NCI-H446 treated with DMSO at 0.1 percent for 48 hours (cell line): ENCODE measurements at regions not wholly inside any gene's neighbourhood (a gene's known extent, or its start where the extent isn't known, plus 50 kb on each side); places are given as distances from the start of the nearest gene placed in this dataset.

Experiments
- DNase-seq: peaks from one replicate; lab custom pipeline; 2025; lab: John Stamatoyannopoulos, UW

GRCh38 chr4:13129095-13129494 lies 355.0 kb downstream of the RAB28 start:
- DNase-seq = no peak

DNA sequence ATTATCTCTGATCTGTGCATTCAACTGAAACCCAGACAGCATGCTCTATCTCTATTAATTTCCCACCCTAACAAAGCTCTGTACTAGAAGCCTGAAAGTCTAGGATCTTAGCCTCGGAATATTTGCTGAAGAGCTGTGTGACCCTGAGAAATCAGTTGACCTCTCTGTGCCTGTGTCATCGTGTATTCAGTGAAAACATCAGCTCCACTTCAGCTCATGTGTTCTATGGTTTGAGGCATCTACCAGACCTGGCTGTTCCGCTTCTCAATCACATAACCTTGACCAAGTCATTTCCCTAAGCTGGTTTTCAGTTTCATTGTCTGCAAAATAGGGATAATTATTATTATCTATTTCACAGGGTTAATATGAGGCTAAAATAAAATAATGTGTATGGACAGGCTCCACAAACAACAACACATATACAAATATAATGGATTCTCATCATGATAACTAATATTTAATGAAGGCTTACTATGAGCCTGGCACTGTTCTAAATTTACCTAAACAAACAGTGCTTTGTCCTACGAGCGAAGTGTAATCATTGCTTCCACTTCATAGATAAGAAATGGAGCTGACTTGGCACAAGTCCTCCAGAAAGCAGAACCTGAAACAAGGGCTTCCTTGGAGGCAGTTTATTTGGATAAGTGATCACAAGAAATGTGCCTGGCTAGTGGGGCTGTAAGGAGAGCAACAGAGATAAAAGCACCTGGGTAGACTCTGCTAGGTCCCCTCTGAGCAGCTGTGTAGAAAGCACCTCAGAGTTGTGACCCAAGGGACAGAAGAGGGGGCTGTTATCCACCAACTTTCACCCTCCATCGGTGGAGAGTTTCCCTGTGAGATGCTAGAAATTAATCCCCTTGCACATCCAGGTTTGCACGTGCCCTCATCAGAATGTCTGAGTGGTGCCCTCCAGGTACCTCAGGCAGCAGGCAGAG lies 356.9 kb downstream of the RAB28 start:
- no peak for DNase-seq

GRCh38 chr4:13118633-13119032 lies 365.5 kb downstream of the RAB28 start:
- no peak for DNase-seq

GRCh38 chr4:13117185-13117584 lies 367.0 kb downstream of the RAB28 start:
- DNase-seq = no peak

- DNase-seq = no peak
Observed at GRCh38 chr4:13112030-13112429, 372.1 kb downstream of the RAB28 start.

GRCh38 chr4:13109536-13109935 lies 374.6 kb downstream of the RAB28 start:
- no peak for DNase-seq

- DNase-seq = no peak
Observed at GRCh38 chr4:13108096-13108495, 376.0 kb downstream of the RAB28 start.

DNA sequence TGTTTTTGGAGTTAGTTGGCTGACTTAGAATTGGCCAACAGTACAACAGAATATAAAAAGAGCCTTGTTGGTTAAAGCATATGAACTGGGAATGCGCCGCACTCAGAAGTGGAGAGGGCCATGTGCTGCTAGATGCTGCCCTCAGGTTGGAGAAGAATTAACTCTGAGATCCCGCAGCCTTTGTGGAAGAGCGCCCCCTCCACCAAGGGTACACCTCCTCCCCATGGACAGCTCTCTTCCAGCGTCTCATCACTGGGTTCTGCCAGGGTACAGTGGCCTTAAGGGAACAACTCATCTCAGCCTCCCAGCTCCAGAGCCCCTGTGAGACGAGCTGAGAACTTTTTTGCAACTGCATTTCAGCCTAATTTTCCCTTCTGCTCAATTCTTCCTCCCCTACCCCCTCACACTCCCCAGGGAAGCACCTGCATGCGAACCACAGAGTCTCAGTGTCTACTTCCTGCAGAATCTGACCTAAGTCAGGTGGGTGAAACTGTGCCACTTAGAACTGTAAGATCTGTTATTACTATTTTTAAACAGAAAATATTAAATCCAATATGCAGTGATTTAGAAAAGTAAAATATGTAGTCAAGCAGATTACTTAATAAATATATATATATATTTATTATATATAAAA lies 380.6 kb downstream of the RAB28 start:
- DNase-seq = no peak

GRCh38 chr4:13102092-13102742 lies 381.9 kb downstream of the RAB28 start:
- DNase-seq = peak; percentile 18

DNA sequence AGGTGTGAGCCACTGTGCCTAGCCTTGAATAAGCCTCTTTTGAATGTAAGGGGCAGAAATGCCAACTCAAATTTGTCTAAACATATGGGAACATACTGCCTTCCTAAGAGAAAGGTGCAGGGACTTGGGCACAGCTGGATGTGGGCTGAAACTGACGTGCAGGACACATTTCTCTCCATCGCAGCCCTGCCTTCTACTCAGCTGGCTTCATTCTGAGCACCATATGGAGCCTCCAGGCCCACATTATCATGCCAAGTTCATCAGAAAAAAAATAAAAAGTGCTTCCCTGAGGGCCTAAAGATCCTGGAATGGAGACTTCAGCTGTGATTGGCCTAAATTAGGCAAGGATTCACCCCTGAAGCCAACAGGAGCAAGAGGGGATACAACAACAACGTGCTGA lies 386.2 kb downstream of the RAB28 start:
- peak; percentile 33 for DNase-seq

DNA sequence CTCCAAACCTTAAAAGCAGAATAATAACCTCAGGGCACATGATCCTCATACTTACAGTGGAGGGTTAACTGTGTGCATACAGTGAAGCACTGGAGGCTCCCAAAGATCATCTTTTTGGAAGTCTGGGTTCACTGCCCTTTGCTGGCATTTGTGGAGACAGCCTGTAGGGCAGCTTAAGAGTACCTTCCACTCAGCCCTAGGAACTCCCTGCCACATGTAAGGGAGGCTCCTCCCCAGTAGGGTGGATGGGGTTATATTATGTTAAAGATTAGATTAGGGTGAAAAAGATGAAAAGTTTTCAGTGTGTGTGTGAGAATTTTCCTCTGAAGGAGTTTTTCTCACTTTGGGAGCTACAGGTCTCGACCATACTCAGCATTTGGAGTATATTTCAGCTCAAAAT lies 388.4 kb downstream of the RAB28 start:
- DNase-seq = no peak

DNA sequence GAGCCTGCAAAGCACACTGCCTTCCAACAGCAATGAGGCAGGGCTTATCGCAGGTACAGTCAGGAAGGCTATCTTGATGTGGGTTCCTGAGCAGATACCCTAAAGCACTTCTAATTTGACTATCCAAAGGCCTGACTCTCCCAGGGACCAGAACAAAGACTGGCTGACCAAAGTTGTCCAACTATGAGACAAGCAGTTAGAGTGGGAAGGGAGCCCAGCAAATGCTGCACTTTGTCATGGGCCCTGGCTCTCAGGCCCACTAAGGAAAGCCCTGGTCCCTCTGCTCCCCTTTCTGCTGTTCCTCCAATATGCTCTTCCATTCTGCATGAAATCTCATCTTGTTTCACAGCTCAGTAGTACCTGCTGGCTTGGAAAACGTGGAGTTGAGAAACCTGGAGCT lies 391.0 kb downstream of the RAB28 start:
- no peak for DNase-seq

GRCh38 chr4:13092702-13093101 lies 391.4 kb downstream of the RAB28 start:
- peak; percentile 2 for DNase-seq

- DNase-seq = no peak
Observed at GRCh38 chr4:13089659-13089998, 394.5 kb downstream of the RAB28 start.

DNA sequence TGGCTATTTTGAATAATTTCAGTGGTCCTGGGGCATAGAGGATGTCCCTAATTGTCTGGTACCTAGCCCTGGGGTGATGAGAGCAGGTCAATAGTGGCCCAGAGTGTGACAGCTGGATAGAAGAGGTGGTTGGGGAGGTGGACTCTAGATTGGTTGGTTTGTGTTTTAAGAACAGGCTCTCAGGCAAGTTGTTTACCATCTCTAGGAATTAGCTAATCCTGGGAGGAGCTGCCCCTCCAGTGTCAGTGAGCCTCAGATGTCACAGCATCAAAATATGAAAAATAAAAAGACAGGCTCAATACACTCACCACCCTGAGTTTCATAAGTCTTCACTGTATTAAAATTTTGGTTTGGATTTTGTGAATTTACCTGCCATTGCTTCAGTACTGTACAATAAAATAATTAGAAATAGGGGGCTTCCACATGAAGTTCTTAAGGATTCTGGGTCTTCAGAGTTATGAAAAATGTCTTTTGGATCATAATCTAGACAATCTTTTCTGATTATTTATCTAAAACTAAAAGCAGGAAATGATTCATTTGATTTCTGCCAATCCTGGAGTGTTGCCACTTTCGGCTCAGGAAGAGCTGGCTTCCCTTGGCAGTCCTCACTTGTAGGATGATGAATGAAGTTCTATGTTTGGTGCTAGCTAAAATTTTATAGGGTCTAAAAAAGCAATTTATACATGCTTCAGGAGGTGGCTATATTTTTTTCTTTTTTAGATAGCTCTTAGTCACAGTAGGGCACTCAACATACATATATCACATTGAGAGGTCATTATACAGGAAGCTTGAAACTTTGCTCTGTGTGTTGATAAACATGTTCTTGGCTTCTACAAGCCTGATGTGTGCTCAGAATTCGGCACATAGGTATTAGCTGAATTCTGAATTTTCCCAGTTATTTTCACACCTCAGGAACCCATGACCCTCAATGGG lies 395.1 kb downstream of the RAB28 start:
- DNase-seq = peak; percentile 40

GRCh38 chr4:13087041-13087440 lies 397.1 kb downstream of the RAB28 start:
- DNase-seq = no peak

DNA sequence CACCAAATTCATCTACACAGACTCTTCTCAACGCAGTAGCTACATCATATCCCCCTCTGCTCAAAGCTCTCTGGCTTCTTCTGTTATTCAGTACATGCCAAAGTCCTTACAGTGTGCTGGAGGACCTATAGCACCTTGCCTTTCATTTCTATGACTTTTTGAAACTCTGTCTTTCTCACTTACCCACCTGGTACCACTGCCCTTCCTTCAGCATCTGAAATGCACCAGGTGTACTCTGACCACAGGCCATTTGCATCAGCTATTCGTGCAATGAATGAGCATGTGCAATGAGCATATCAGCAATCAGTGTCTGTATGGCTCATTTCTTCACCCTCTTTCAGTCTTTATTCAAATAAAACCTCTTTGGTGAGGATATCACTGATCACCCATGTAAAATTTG lies 399.9 kb downstream of the RAB28 start:
- DNase-seq = no peak

- no peak for DNase-seq
Observed at GRCh38 chr4:13081830-13082229, 402.3 kb downstream of the RAB28 start.

DNA sequence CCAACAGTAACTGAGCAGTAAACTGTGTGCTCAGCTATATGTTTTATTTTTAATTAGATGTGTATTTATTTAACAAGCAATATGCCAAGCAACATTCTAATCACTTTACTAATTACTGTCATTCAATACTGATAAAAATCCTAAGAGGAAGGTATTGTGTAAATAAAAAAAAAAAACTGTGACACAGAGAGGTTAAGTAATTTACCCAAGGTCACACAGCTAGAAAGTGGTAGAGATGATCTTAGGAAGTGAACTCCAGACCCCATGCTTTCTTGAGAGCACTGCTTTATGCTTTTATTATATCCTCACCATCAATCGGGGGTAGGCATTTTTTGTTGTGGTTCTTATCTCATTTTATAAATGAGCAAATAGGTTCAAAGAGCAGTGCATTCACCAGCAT lies 417.1 kb downstream of the RAB28 start:
- DNase-seq = no peak

DNA sequence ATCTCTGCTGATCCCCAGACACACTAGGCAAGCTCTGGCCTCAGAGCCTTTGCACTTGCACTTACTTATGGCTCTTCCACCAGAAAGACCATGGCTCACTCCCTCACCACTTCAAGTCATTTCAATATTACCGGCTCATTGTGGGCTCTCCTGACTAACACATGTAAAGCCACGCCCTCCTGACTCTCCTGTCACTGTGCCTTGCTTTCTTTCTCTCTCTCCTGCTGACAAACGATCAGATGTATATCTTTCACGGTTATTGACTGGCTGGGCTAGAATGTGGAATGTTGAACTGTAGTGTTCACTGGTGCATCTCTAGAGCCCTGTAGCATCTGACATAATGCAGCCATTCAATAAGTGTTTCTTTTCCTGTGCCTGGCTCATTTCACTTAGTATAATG lies 425.1 kb downstream of the RAB28 start:
- no peak for DNase-seq

DNA sequence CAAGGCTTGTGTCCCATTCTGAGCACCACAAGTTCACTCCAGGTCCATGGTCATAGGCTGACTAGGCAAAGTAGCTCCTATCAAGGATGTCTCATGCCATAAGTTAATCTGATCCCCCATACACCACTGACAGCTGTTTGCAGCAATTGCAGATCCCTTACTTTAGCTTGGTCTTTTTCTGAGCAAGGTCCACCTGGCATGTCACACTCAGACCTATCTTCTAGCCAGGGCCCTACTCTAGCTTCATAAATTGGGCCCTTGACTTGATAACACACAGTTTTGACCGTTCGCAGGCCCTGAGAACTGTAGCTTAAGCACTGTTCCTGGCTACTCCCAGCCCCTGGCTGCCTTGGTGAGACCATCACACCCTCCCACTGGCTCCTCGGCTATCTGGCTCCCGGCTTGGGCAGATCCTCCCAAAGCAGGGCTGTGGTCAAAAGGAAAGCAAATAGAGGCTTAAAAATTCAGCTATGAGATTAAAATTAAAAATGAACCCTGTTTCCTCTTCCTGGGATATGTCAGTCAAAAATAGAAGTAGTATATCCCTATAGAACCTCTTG lies 427.4 kb downstream of the RAB28 start:
- DNase-seq = no peak
